HuH-7.5 (cell line): ENCODE measurements at regions not wholly inside any gene's neighbourhood (a gene's known extent, or its start where the extent isn't known, plus 50 kb on each side); places are given as distances from the start of the nearest gene placed in this dataset.
"Not testable (repeated sequence)": the region's sequence is repeated elsewhere in the genome, so short reads cannot be mapped to it uniquely, and the experiment has no call there.

Experiments used
- DNase-seq: peaks from one replicate; pipeline ENCODE4 v3.0.0; 2011; ENCODE audit warnings: low spot score

GRCh38 chrX:123085311-123085940 is 98.7 kb upstream of the GRIA3 start:
- no peak for DNase-seq

- DNase-seq, result no peak
Measured at GRCh38 chrX:123086768-123087167, 97.3 kb upstream of the GRIA3 start.

GRCh38 chrX:123087326-123087725 is 96.8 kb upstream of the GRIA3 start:
- peak; percentile 1 for DNase-seq

- DNase-seq, result no peak
Measured at GRCh38 chrX:123088331-123088730, 95.7 kb upstream of the GRIA3 start.

GRCh38 chrX:123088930-123089329 is 95.1 kb upstream of the GRIA3 start:
- DNase-seq, result no peak

GRCh38 chrX:123093792-123094191 is 90.3 kb upstream of the GRIA3 start:
- no peak for DNase-seq

- DNase-seq, result no peak
Measured at GRCh38 chrX:123108513-123109427, 75.3 kb upstream of the GRIA3 start.

- no peak for DNase-seq
Measured at GRCh38 chrX:123121241-123121640, 62.8 kb upstream of the GRIA3 start.

GRCh38 chrX:123129805-123130204 is 54.3 kb upstream of the GRIA3 start:
- not testable (repeated sequence) for DNase-seq
